Keratinocyte (primary cell): ENCODE measurements at regions not wholly inside any gene's neighbourhood (a gene's known extent, or its start where the extent isn't known, plus 50 kb on each side); places are given as distances from the start of the nearest gene placed in this dataset.

Experiments used
- DNase-seq: peaks from one replicate; pipeline ENCODE4 v3.0.0-alpha.2; 2011; ENCODE audit warnings: low read depth, missing footprints, low spot score
- FAIRE-seq: peaks from 2 replicates; lab custom pipeline; 2011; peaks lifted over from hg19 to GRCh38; lab: Jason Lieb, UNC
- H2AFZ ChIP-seq: 2 replicates; pipeline ENCODE4 v1.6.0; 2012; ENCODE audit warnings: low read length, control low read depth, inconsistent platforms; ENCODE audit not compliant: control insufficient read depth
- H3K27ac ChIP-seq: 2 replicates; pipeline ENCODE4 v1.5.1; 2011; ENCODE audit warnings: low read length; ENCODE audit not compliant: control insufficient read depth, insufficient read depth
- H3K27me3 ChIP-seq: 3 replicates; pipeline ENCODE4 v1.6.0; 2011; ENCODE audit warnings: low read length; ENCODE audit not compliant: control insufficient read depth, insufficient read depth; ENCODE audit errors: extremely low read depth
- H3K36me3 ChIP-seq, 2 experiments: 2 replicates in 1 of 2; 3 replicates in 1 of 2; pipeline ENCODE4 v1.5.1; 2011; ENCODE audit warnings: low read length in 2 of 2, mild to moderate bottlenecking in 1 of 2; ENCODE audit not compliant: control insufficient read depth in 2 of 2, insufficient read depth in 2 of 2; ENCODE audit errors: extremely low read depth in 1 of 2
- H3K4me1 ChIP-seq: 3 replicates; pipeline ENCODE4 v1.5.1; 2011; ENCODE audit warnings: low read length; ENCODE audit not compliant: control insufficient read depth, insufficient read depth; ENCODE audit errors: extremely low read depth
- H3K4me2 ChIP-seq: 3 replicates; pipeline ENCODE4 v1.6.0; 2011; ENCODE audit warnings: low read depth, low read length; ENCODE audit not compliant: control insufficient read depth, insufficient read depth; ENCODE audit errors: extremely low read depth
- H3K4me3 ChIP-seq, 3 experiments: fragments of 200-600 bp in 1 of 3; sonication (generic) in 1 of 3; 2 replicates in 2 of 3; 3 replicates in 1 of 3; pipeline ENCODE4 v1.5.1; 2011 to 2016; ENCODE audit warnings: low read length in 3 of 3, mild to moderate bottlenecking in 3 of 3, control low read depth in 2 of 3, inconsistent platforms in 1 of 3, low read depth in 1 of 3, mixed read lengths in 1 of 3, mixed run types in 1 of 3, moderate library complexity in 1 of 3; ENCODE audit not compliant: control insufficient read depth in 2 of 3, insufficient read depth in 2 of 3; ENCODE audit errors: extremely low read depth in 1 of 3
- H3K79me2 ChIP-seq: 2 replicates; pipeline ENCODE4 v1.6.0; 2012; ENCODE audit warnings: low read length; ENCODE audit not compliant: control insufficient read depth, insufficient read depth
- H3K9ac ChIP-seq: 3 replicates; pipeline ENCODE4 v1.6.0; 2011; ENCODE audit warnings: low read length; ENCODE audit not compliant: control insufficient read depth, insufficient read depth; ENCODE audit errors: extremely low read depth
- H3K9me1 ChIP-seq: 3 replicates; pipeline ENCODE4 v1.6.0; 2011; ENCODE audit warnings: low read length; ENCODE audit not compliant: control insufficient read depth, insufficient read depth; ENCODE audit errors: extremely low read depth
- H3K9me3 ChIP-seq: 2 replicates; pipeline ENCODE4 v1.5.1; 2012; ENCODE audit warnings: low read depth, low read length; ENCODE audit not compliant: control insufficient read depth
- H4K20me1 ChIP-seq: 3 replicates; pipeline ENCODE4 v1.6.0; 2011; ENCODE audit warnings: low read length; ENCODE audit not compliant: control insufficient read depth, insufficient read depth; ENCODE audit errors: extremely low read depth
- EZH2 ChIP-seq: IDR thresholded peaks from one replicate; pipeline ENCODE4 v1.6.1; 2012; ENCODE audit warnings: inconsistent platforms, mild to moderate bottlenecking, low read length, moderate library complexity
- dilution Hi-C: fragments of 300-500 bp; cut with MboI; formaldehyde crosslinking; loops from one replicate; pipeline ENCODE4 v1.7.0; 2020; ENCODE audit warnings: low sequenced_read_pairs; ENCODE audit not compliant: extremely low pct_ligation_motif_present
- TF ChIP-seq, protein P1 (sequence below), 3 experiments: IDR thresholded peaks in 1 of 3; conservative IDR thresholded peaks in 1 of 3; optimal IDR thresholded peaks in 1 of 3; 2 replicates in 2 of 3; 3 replicates in 1 of 3; pipeline versions ENCODE3 to v1.5.1; 2011; ENCODE audit warnings: low read length in 3 of 3, mild to moderate bottlenecking in 3 of 3, moderate library complexity in 2 of 3, control low read depth in 1 of 3, inconsistent platforms in 1 of 3; ENCODE audit not compliant: insufficient read depth in 2 of 3; ENCODE audit errors: extremely low read depth in 1 of 3

DNA sequence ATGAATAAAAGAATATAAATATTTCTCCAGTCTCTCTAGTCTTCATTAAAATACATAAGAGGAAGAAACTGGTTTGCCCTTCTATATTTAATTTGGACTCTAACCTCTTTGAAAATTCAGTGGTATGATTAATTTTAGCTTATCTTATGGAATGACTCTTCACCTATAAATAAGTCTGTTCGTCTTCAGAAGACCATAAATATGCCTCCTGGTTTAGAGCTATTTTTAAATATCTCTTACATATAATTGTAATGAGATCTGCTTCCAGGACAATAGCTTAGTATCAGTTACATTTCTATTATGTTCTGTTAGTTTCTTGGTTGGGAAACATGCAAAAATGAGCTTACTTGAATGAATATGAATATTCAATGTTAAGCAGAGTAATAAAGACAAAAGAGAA, 257.5 kb upstream of the HMGA2 start:
- Histone ChIP-seq H3K4me2 (no peak overlapping the region), H4K20me1 (no peaks in the 10 kb centered on the region), H2AFZ (no peak overlapping the region), H3K4me1 (peaks cover 21% of the 10 kb centered on the region), H3K27me3 (no peaks in the 10 kb centered on the region), H3K9me1 (no peaks in the 10 kb centered on the region), H3K9ac (no peak overlapping the region), H3K36me3 (no peaks in the 10 kb centered on the region), H3K79me2 (no peaks in the 10 kb centered on the region), H3K4me3 (no peak overlapping the region), H3K27ac (no peak overlapping the region), H3K9me3 (no peaks in the 10 kb centered on the region)
- FAIRE-seq (no peak), DNase-seq (no peak)
- dilution Hi-C loops, result no loop called here
- TF ChIP-seq EZH2, result no peak
- TF ChIP-seq, protein P1, sequence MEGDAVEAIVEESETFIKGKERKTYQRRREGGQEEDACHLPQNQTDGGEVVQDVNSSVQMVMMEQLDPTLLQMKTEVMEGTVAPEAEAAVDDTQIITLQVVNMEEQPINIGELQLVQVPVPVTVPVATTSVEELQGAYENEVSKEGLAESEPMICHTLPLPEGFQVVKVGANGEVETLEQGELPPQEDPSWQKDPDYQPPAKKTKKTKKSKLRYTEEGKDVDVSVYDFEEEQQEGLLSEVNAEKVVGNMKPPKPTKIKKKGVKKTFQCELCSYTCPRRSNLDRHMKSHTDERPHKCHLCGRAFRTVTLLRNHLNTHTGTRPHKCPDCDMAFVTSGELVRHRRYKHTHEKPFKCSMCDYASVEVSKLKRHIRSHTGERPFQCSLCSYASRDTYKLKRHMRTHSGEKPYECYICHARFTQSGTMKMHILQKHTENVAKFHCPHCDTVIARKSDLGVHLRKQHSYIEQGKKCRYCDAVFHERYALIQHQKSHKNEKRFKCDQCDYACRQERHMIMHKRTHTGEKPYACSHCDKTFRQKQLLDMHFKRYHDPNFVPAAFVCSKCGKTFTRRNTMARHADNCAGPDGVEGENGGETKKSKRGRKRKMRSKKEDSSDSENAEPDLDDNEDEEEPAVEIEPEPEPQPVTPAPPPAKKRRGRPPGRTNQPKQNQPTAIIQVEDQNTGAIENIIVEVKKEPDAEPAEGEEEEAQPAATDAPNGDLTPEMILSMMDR (optimal IDR thresholded peaks at IDR 0.05 in 1 of 3, IDR thresholded peaks at IDR 0.05 in 1 of 3, conservative IDR thresholded peaks at IDR 0.05 in 1 of 3; ENCODE audit: extremely low read depth in 1 of 3, insufficient read depth in 2 of 3, low read length in 3 of 3), result no peak

DNA sequence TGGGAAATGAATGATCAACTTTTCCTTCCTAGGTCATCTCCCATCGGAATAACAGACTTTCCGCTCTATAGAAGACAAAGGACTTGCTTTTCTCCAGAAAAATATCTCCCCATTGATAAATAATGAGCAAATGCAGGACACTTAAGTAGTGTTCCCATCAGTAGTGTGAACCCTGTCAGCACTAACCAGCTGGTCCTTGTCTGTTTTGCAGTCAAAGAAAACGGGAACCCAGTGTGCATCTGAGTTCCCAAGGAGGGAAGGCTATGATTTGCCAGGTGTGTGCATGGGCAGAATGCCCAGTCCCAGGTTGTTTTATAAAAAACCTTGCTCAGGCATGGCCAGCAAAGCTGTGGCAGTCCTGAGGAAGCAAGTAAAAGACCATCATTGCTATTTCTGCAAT, 256.5 kb upstream of the HMGA2 start:
- no peaks in the 10 kb centered on the region for H3K79me2 ChIP-seq
- no peak overlapping the region for H3K4me3 ChIP-seq
- H3K27me3 ChIP-seq, result no peaks in the 10 kb centered on the region
- no peak for TF ChIP-seq EZH2
- TF ChIP-seq, protein P1 (optimal IDR thresholded peaks at IDR 0.05 in 1 of 3, IDR thresholded peaks at IDR 0.05 in 1 of 3, conservative IDR thresholded peaks at IDR 0.05 in 1 of 3; ENCODE audit: extremely low read depth in 1 of 3, insufficient read depth in 2 of 3, low read length in 3 of 3), result no peak
- no peak overlapping the region for H3K9ac ChIP-seq
- no peak overlapping the region for H3K4me2 ChIP-seq
- H3K27ac ChIP-seq, result no peak overlapping the region
- DNase-seq (no peak), FAIRE-seq (no peak)
- dilution Hi-C loops, result no loop called here
- H3K9me3 ChIP-seq, result no peaks in the 10 kb centered on the region
- H3K4me1 ChIP-seq, result peaks cover 21% of the 10 kb centered on the region
- H3K36me3 ChIP-seq, result no peaks in the 10 kb centered on the region
- H2AFZ ChIP-seq, result no peak overlapping the region
- H3K9me1 ChIP-seq, result no peaks in the 10 kb centered on the region
- H4K20me1 ChIP-seq, result no peaks in the 10 kb centered on the region
